ENCODE measurements at regions not wholly inside any gene's neighbourhood (a gene's known extent, or its start where the extent isn't known, plus 50 kb on each side); places are given as distances from the start of the nearest gene placed in this dataset.

DNA sequence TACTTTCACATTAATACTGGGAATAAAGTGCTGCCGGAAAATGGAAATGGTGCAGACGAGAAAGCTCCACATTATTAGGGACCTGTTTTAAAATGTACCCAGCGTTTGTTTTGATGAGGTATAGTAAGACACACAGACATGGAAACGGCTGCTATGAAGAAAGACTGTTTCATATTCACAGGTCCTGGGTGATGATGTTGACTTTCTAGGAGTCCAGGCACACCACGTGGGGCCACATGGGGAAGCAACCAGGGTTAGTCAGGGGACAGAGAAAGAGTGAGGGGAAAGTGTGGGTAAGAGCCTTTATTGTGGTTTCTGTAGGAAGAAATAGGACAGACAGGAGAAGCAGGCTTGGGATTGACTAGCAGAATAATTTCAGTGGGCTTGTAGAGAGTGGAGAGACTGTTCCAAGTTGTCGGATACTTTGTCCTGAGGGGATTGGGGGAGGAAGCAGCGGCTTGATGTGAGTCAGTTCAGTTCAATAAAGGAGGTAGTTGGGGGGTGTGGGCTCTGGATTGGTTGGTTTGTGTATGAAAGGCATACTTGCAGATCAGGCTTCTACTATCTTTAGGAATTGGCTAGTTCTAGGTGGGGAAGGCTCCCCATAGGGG is 112.0 kb upstream of the MCHR2 start:
- no peaks in the 10 kb centered on the region for H3K36me3 Mint-ChIP-seq (ENCODE audit: unreplicated experiment)
- peaks cover 8% of the 10 kb centered on the region for H3K4me1 Mint-ChIP-seq (ENCODE audit: unreplicated experiment)
- H3K27me3 Mint-ChIP-seq (ENCODE audit: unreplicated experiment) = peaks cover 24% of the 10 kb centered on the region
- DNase-seq (ENCODE audit: extremely low spot score, unreplicated experiment) = no peak
- H3K4me3 Mint-ChIP-seq (ENCODE audit: unreplicated experiment) = no peak overlapping the region
- H3K27ac Mint-ChIP-seq (ENCODE audit: unreplicated experiment) = no peak overlapping the region
- TF ChIP-seq, protein P1, sequence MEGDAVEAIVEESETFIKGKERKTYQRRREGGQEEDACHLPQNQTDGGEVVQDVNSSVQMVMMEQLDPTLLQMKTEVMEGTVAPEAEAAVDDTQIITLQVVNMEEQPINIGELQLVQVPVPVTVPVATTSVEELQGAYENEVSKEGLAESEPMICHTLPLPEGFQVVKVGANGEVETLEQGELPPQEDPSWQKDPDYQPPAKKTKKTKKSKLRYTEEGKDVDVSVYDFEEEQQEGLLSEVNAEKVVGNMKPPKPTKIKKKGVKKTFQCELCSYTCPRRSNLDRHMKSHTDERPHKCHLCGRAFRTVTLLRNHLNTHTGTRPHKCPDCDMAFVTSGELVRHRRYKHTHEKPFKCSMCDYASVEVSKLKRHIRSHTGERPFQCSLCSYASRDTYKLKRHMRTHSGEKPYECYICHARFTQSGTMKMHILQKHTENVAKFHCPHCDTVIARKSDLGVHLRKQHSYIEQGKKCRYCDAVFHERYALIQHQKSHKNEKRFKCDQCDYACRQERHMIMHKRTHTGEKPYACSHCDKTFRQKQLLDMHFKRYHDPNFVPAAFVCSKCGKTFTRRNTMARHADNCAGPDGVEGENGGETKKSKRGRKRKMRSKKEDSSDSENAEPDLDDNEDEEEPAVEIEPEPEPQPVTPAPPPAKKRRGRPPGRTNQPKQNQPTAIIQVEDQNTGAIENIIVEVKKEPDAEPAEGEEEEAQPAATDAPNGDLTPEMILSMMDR (IDR thresholded peaks at IDR 0.05) = no peak
- H3K9me3 Mint-ChIP-seq (ENCODE audit: unreplicated experiment) = no peaks in the 10 kb centered on the region

DNA sequence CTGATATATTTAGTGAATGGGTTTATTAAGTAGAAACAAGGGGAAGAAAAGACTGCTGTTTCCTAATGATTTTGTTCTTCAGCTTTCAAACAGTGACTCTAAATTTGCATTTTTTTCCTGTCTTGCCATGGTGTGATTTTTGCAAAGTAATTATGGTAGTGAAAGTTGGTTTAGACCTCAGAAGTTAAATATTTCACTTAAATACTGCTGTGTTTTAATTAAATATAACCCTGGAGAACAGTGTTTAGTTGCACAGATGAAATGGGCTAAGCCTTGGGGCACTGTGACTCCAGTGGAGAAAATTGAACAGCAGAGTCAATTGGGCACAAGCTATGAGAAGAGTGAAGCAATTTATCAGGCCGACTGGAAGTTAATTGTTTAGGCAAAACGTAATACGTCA is 111.1 kb upstream of the MCHR2 start:
- peaks cover 8% of the 10 kb centered on the region for H3K4me1 Mint-ChIP-seq (ENCODE audit: unreplicated experiment)
- TF ChIP-seq, protein P1 (IDR thresholded peaks at IDR 0.05) = no peak
- DNase-seq (ENCODE audit: extremely low spot score, unreplicated experiment) = no peak
- H3K4me3 Mint-ChIP-seq (ENCODE audit: unreplicated experiment) = no peak overlapping the region
- H3K36me3 Mint-ChIP-seq (ENCODE audit: unreplicated experiment) = no peaks in the 10 kb centered on the region
- no peaks in the 10 kb centered on the region for H3K9me3 Mint-ChIP-seq (ENCODE audit: unreplicated experiment)
- H3K27ac Mint-ChIP-seq (ENCODE audit: unreplicated experiment) = no peak overlapping the region
- H3K27me3 Mint-ChIP-seq (ENCODE audit: unreplicated experiment) = peaks cover 23% of the 10 kb centered on the region

DNA sequence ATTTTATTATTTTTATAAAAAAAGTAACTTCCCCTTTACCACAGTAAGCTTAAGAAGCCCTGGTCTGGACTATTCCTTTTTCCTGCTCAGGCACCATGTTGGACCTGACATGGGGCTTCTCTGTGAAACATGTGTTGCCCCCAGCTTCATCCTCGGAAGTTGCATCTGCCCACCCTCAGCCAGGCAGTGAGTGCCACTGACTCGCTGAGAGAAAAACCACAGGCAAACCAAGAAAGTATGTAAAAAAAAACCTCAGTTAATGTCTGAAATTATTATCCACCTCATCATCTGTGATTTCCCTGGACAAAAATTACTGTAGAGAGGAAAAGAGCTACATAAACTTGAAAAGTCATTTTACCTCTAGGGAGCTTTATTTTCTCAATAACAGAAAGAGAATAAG is 109.9 kb upstream of the MCHR2 start:
- Mint-ChIP-seq H3K9me3 (ENCODE audit: unreplicated experiment) (no peaks in the 10 kb centered on the region), H3K36me3 (ENCODE audit: unreplicated experiment) (no peaks in the 10 kb centered on the region), H3K27ac (ENCODE audit: unreplicated experiment) (no peak overlapping the region), H3K4me3 (ENCODE audit: unreplicated experiment) (no peak overlapping the region), H3K4me1 (ENCODE audit: unreplicated experiment) (peaks cover 8% of the 10 kb centered on the region), H3K27me3 (ENCODE audit: unreplicated experiment) (peaks cover 27% of the 10 kb centered on the region)
- DNase-seq (ENCODE audit: extremely low spot score, unreplicated experiment) = no peak
- TF ChIP-seq, protein P1 (IDR thresholded peaks at IDR 0.05) = no peak

DNA sequence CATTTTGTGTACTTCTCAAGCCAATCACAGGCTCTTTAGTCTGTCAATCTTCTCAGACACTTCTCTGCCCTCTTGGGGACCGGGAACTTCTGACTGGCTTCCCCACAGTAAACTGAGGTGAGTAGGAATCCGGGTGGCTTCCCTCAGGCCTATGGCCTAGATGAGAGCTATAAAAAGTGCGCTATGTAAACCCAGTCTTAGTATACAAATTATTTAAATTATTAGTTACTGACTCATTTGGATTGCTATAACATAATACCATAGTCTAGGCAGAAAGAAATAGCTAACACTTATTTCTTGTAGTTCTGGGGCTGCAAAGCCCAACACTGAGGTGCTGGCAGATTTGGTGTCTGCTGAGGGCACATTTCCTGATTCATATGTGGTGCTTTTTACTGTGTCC is 109.2 kb upstream of the MCHR2 start:
- Mint-ChIP-seq H3K4me3 (ENCODE audit: unreplicated experiment) (no peak overlapping the region), H3K27ac (ENCODE audit: unreplicated experiment) (no peak overlapping the region), H3K9me3 (ENCODE audit: unreplicated experiment) (no peaks in the 10 kb centered on the region), H3K36me3 (ENCODE audit: unreplicated experiment) (no peaks in the 10 kb centered on the region), H3K27me3 (ENCODE audit: unreplicated experiment) (peaks cover 34% of the 10 kb centered on the region), H3K4me1 (ENCODE audit: unreplicated experiment) (peaks cover 8% of the 10 kb centered on the region)
- no peak for DNase-seq (ENCODE audit: extremely low spot score, unreplicated experiment)
- TF ChIP-seq, protein P1 (IDR thresholded peaks at IDR 0.05) = no peak

DNA sequence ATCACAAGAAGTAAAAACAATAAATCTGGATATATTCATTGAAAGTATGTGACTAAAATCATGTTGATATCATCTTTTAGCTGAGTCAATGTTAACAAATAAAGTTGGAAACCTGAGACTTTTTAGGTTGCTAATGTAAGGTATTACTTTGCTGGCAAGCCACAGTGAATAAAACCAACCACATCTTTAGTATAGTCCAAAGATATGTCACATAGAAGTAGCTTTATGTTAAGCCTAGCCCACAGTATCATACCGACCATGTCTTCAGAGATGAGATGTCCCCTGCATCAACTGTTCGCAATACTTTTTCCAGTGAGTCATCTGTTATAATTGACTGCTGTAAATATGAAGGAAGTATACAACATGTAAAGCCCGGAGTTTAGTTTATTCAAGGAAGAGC is 107.6 kb upstream of the MCHR2 start:
- Mint-ChIP-seq H3K4me1 (ENCODE audit: unreplicated experiment) (peaks cover 8% of the 10 kb centered on the region), H3K9me3 (ENCODE audit: unreplicated experiment) (no peaks in the 10 kb centered on the region), H3K27me3 (ENCODE audit: unreplicated experiment) (peaks cover 43% of the 10 kb centered on the region), H3K27ac (ENCODE audit: unreplicated experiment) (no peak overlapping the region), H3K36me3 (ENCODE audit: unreplicated experiment) (no peaks in the 10 kb centered on the region), H3K4me3 (ENCODE audit: unreplicated experiment) (no peak overlapping the region)
- no peak for DNase-seq (ENCODE audit: extremely low spot score, unreplicated experiment)
- TF ChIP-seq, protein P1 (IDR thresholded peaks at IDR 0.05) = no peak

All from osteocyte (in vitro differentiated cells).